ENCODE measurements at regions not wholly inside any gene's neighbourhood (a gene's known extent, or its start where the extent isn't known, plus 50 kb on each side); places are given as distances from the start of the nearest gene placed in this dataset.

GRCh38 chr5:125868036-125868435 is 555.2 kb upstream of the GRAMD2B start:
- WGBS, 2 donors, result 69 to 71% methylated on average over 1 of the region's 1 CpG
- no peak for TF ChIP-seq POLR2A (IDR thresholded peaks at IDR 0.05)
- TF ChIP-seq CTCF (IDR thresholded peaks at IDR 0.05), result no peak
- no peak for TF ChIP-seq EP300 (IDR thresholded peaks at IDR 0.05)
- H3K4me1 ChIP-seq, result no peaks in the 10 kb centered on the region

GRCh38 chr5:125870256-125870655 is 553.0 kb upstream of the GRAMD2B start:
- no peak for DNase-seq (ENCODE audit: low spot score in 2 of 2)
- WGBS, 2 donors, result 42 to 50% methylated on average over 2 of the region's 2 CpGs
- no peak overlapping the region for H3K4me3 ChIP-seq
- H3K27me3 ChIP-seq, result no peaks in the 10 kb centered on the region
- H3K9me3 ChIP-seq, result peaks cover 0 to 7% (median 0%) of the 10 kb centered on the region in 4 donors
- no peaks in the 10 kb centered on the region for H3K4me1 ChIP-seq
- no peak overlapping the region for H3K27ac ChIP-seq
- no peaks in the 10 kb centered on the region for H3K36me3 ChIP-seq
- TF ChIP-seq EP300 (IDR thresholded peaks at IDR 0.05) (no peak), POLR2A (IDR thresholded peaks at IDR 0.05) (no peak), CTCF (IDR thresholded peaks at IDR 0.05) (no peak)

More at GRCh38 chr5:125868036-125868435, 555.2 kb upstream of the GRAMD2B start:
- H3K4me3 ChIP-seq, result no peak overlapping the region
- H3K9me3 ChIP-seq, result peaks cover 0 to 1% (median 0%) of the 10 kb centered on the region in 4 donors
- no peaks in the 10 kb centered on the region for H3K27me3 ChIP-seq
- no peak overlapping the region for H3K27ac ChIP-seq
- DNase-seq (ENCODE audit: low spot score in 2 of 2), result no peak
- H3K36me3 ChIP-seq, result no peaks in the 10 kb centered on the region

GRCh38 chr5:125874057-125874456 is 549.2 kb upstream of the GRAMD2B start:
- Histone ChIP-seq H3K4me3 (no peak overlapping the region), H3K9me3 (peaks cover 0 to 7% (median 0%) of the 10 kb centered on the region in 4 donors), H3K4me1 (no peaks in the 10 kb centered on the region), H3K27me3 (no peaks in the 10 kb centered on the region), H3K27ac (no peak overlapping the region), H3K36me3 (no peaks in the 10 kb centered on the region)
- no peak for TF ChIP-seq CTCF (IDR thresholded peaks at IDR 0.05)
- TF ChIP-seq POLR2A (IDR thresholded peaks at IDR 0.05), result no peak
- TF ChIP-seq EP300 (IDR thresholded peaks at IDR 0.05), result no peak
- no peak for DNase-seq (ENCODE audit: low spot score in 2 of 2)

GRCh38 chr5:125874717-125875116 is 548.5 kb upstream of the GRAMD2B start:
- Histone ChIP-seq H3K4me3 (no peak overlapping the region), H3K27ac (no peak overlapping the region), H3K27me3 (no peaks in the 10 kb centered on the region), H3K4me1 (no peaks in the 10 kb centered on the region), H3K9me3 (peaks cover 0 to 7% (median 0%) of the 10 kb centered on the region in 4 donors), H3K36me3 (no peaks in the 10 kb centered on the region)
- WGBS, 2 donors, result 80 to 82% methylated on average over 4 of the region's 4 CpGs
- TF ChIP-seq CTCF (IDR thresholded peaks at IDR 0.05), result no peak
- TF ChIP-seq POLR2A (IDR thresholded peaks at IDR 0.05), result no peak
- no peak for TF ChIP-seq EP300 (IDR thresholded peaks at IDR 0.05)
- DNase-seq (ENCODE audit: low spot score in 2 of 2), result no peak

GRCh38 chr5:125877248-125877647 is 546.0 kb upstream of the GRAMD2B start:
- H3K4me3 ChIP-seq, result no peak overlapping the region
- WGBS, 2 donors, result 81% methylated on average over 3 of the region's 3 CpGs
- no peaks in the 10 kb centered on the region for H3K4me1 ChIP-seq

More at GRCh38 chr5:125877248-125877647, 546.0 kb upstream of the GRAMD2B start:
- Histone ChIP-seq H3K27ac (no peak overlapping the region), H3K27me3 (no peaks in the 10 kb centered on the region), H3K36me3 (no peaks in the 10 kb centered on the region), H3K9me3 (peaks cover 0 to 7% (median 0%) of the 10 kb centered on the region in 4 donors)
- DNase-seq (ENCODE audit: low spot score in 2 of 2), result no peak
- TF ChIP-seq EP300 (IDR thresholded peaks at IDR 0.05), result no peak
- TF ChIP-seq CTCF (IDR thresholded peaks at IDR 0.05), result no peak
- no peak for TF ChIP-seq POLR2A (IDR thresholded peaks at IDR 0.05)

Measured in tibial nerve (tissue), 4 donors.